ENCODE measurements at regions not wholly inside any gene's neighbourhood (a gene's known extent, or its start where the extent isn't known, plus 50 kb on each side); places are given as distances from the start of the nearest gene placed in this dataset.

GRCh38 chr12:32995623-32996022, 99.0 kb upstream of the PKP2 start:
- TF ChIP-seq CTCF (IDR thresholded peaks at IDR 0.05) (no peak), POLR2A (IDR thresholded peaks at IDR 0.05) (no peak)

Measured in prostate gland (tissue), 2 donors.